A549 (cell line): ENCODE measurements at regions not wholly inside any gene's neighbourhood (a gene's known extent, or its start where the extent isn't known, plus 50 kb on each side); places are given as distances from the start of the nearest gene placed in this dataset.

ENCODE experiments used
- ATAC-seq, 2 experiments: fragments of 200-7000 bp in 1 of 2; fragments of >200 bp in 1 of 2; cut with Nextera tagmentation in 1 of 2; cut with Tn5 transposase in 1 of 2; 3 replicates each; pipeline versions ENCODE4 v1.8.0 to v1.9.1; 2018 to 2020; ENCODE audit warnings: mild to moderate bottlenecking in 1 of 2, moderate library complexity in 1 of 2
- CTCF ChIA-PET: fragments of 300-600 bp; sonication (Branson Sonifier 250); formaldehyde crosslinking; extraction: SDS; loops from one replicate; lab custom pipeline; 2021; ENCODE audit warnings: antibody characterized with exemption, inconsistent platforms; lab: Yijun Ruan, JAX
- POLR2A ChIA-PET: fragments of 350-600 bp; formaldehyde crosslinking; extraction: SDS; loops from one replicate; lab custom pipeline; 2021; ENCODE audit warnings: antibody characterized with exemption, inconsistent platforms; lab: Yijun Ruan, JAX
- DNase-seq, 2 experiments: peaks; one replicate each; pipeline versions ENCODE4 v3.0.0 to v3.0.0-alpha.2; 2011 to 2016; ENCODE audit warnings: low read depth in 1 of 2, low spot score in 1 of 2
- FAIRE-seq: peaks from 2 replicates; lab custom pipeline; 2011; peaks lifted over from hg19 to GRCh38; lab: Jason Lieb, UNC
- H3K27ac ChIP-seq, 2 experiments: fragments of >200 bp; sonication (Bioruptor Twin); formaldehyde crosslinking; 3 replicates each; pipeline ENCODE4 v1.5.1; 2016 to 2017
- H3K4me1 ChIP-seq: fragments of >200 bp; sonication (Bioruptor Twin); formaldehyde crosslinking; 3 replicates; pipeline ENCODE4 v1.6.1; 2016
- H3K4me2 ChIP-seq: fragments of >200 bp; sonication (Bioruptor Twin); formaldehyde crosslinking; 3 replicates; pipeline ENCODE4 v1.6.1; 2016
- H3K4me3 ChIP-seq: fragments of >200 bp; sonication (Bioruptor Twin); formaldehyde crosslinking; 3 replicates; pipeline ENCODE4 v1.5.1; 2016
- H3K9me3 ChIP-seq: fragments of >200 bp; sonication (Bioruptor Twin); formaldehyde crosslinking; 3 replicates; pipeline ENCODE4 v1.6.1; 2016
- ATOH8 ChIP-seq: fragments of 250-450 bp; sonication (Bioruptor Pico); IDR thresholded peaks from 2 replicates; pipeline ENCODE4 v1.5.0; 2020; ENCODE audit warnings: low read depth, mild to moderate bottlenecking, moderate library complexity
- BCL3 ChIP-seq: fragments of >200 bp; sonication (Bioruptor Twin); formaldehyde crosslinking; IDR thresholded peaks from 3 replicates; pipeline ENCODE4 v1.6.1; 2016
- CBX2 ChIP-seq: fragments of 200-600 bp; sonication (generic); IDR thresholded peaks from 2 replicates; pipeline ENCODE4 v1.6.1; 2016; ENCODE audit warnings: low read depth, mild to moderate bottlenecking, borderline replicate concordance
- CBX8 ChIP-seq: fragments of 200-600 bp; sonication (generic); IDR thresholded peaks from 2 replicates; pipeline ENCODE4 v1.6.1; 2016
- CHD4 ChIP-seq: fragments of 200-600 bp; sonication (generic); IDR thresholded peaks from 2 replicates; pipeline ENCODE4 v1.6.1; 2016; ENCODE audit warnings: antibody characterized with exemption, mild to moderate bottlenecking, borderline replicate concordance
- CTCF ChIP-seq: fragments of >200 bp; sonication (Bioruptor Twin); formaldehyde crosslinking; IDR thresholded peaks from 3 replicates; pipeline ENCODE4 v1.5.1; 2016
- EHF ChIP-seq: fragments of 250-450 bp; sonication (Bioruptor Pico); IDR thresholded peaks from 2 replicates; pipeline ENCODE4 v1.5.0; 2020; ENCODE audit warnings: mild to moderate bottlenecking
- EP300 ChIP-seq, 2 experiments: fragments of >200 bp; sonication (Bioruptor Twin); formaldehyde crosslinking; IDR thresholded peaks; 2 replicates in 1 of 2; 3 replicates in 1 of 2; pipeline ENCODE4 v1.6.1; 2016 to 2017
- ESRRA ChIP-seq: fragments of 150-350 bp; IDR thresholded peaks from 2 replicates; pipeline ENCODE4 v1.6.1; 2014; ENCODE audit warnings: mild to moderate bottlenecking, low read length, borderline replicate concordance
- FOSB ChIP-seq: fragments of 250-450 bp; sonication (Bioruptor Pico); IDR thresholded peaks from 2 replicates; pipeline ENCODE4 v1.5.0; 2020; ENCODE audit warnings: mild to moderate bottlenecking, moderate library complexity
- FOXS1 ChIP-seq: fragments of 250-450 bp; sonication (Bioruptor Pico); IDR thresholded peaks from 2 replicates; pipeline ENCODE4 v1.5.0; 2020; ENCODE audit warnings: mild to moderate bottlenecking, moderate library complexity
- GATA3 ChIP-seq: IDR thresholded peaks from 2 replicates; pipeline ENCODE4 v1.6.1; 2012; ENCODE audit warnings: borderline replicate concordance
- HES2 ChIP-seq: fragments of >200 bp; sonication (Bioruptor Twin); formaldehyde crosslinking; IDR thresholded peaks from 2 replicates; pipeline ENCODE4 v1.6.1; 2016
- HOXB13 ChIP-seq: fragments of 250-450 bp; sonication (Bioruptor Pico); IDR thresholded peaks from 2 replicates; pipeline ENCODE4 v1.5.0; 2020; ENCODE audit warnings: low read depth, mild to moderate bottlenecking, moderate library complexity
- MAFK ChIP-seq: fragments of 450-650 bp; IDR thresholded peaks from 2 replicates; pipeline ENCODE4 v1.6.1; 2014; ENCODE audit not compliant: partially characterized antibody
- MAZ ChIP-seq: fragments of 150-350 bp; IDR thresholded peaks from 2 replicates; pipeline ENCODE4 v1.6.1; 2014; ENCODE audit warnings: antibody characterized with exemption, low read depth, low read length, borderline replicate concordance
- NFE2L2 ChIP-seq: fragments of 150-350 bp; conservative IDR thresholded peaks from 2 replicates; pipeline ENCODE4 v1.6.1; 2014; ENCODE audit warnings: low read length
- PHF8 ChIP-seq: fragments of 200-600 bp; sonication (generic); IDR thresholded peaks from 2 replicates; pipeline ENCODE4 v1.6.1; 2016; ENCODE audit warnings: low read depth, mild to moderate bottlenecking, antibody characterized with exemption, moderate library complexity, borderline replicate concordance
- POLR2A ChIP-seq: IDR thresholded peaks from 2 replicates; pipeline ENCODE4 v1.6.1; 2012; ENCODE audit warnings: mild to moderate bottlenecking, low read length
- POLR2AphosphoS2 ChIP-seq: conservative IDR thresholded peaks from 2 replicates; pipeline ENCODE4 v1.6.1; 2012; ENCODE audit warnings: low read length, improper control_type of control experiment, inconsistent platforms
- RAD21 ChIP-seq, 2 experiments: fragments of >200 bp in 1 of 2; sonication (Bioruptor Twin) in 1 of 2; formaldehyde crosslinking in 1 of 2; IDR thresholded peaks in 1 of 2; conservative IDR thresholded peaks in 1 of 2; 2 replicates in 1 of 2; 3 replicates in 1 of 2; pipeline ENCODE4 v1.6.1; 2012 to 2018; ENCODE audit warnings: inconsistent platforms in 1 of 2
- RARB ChIP-seq: fragments of 250-450 bp; sonication (Bioruptor Pico); IDR thresholded peaks from 2 replicates; pipeline ENCODE4 v1.8.0; 2021; ENCODE audit warnings: mild to moderate bottlenecking, moderate library complexity
- RCOR1 ChIP-seq: fragments of 150-350 bp; IDR thresholded peaks from 2 replicates; pipeline ENCODE4 v1.6.1; 2014; ENCODE audit warnings: antibody characterized with exemption, low read length, low read depth
- RFX5 ChIP-seq: fragments of 450-650 bp; IDR thresholded peaks from 2 replicates; pipeline ENCODE4 v1.7.1; 2014; ENCODE audit warnings: antibody characterized with exemption, mild to moderate bottlenecking, moderate library complexity
- SMC3 ChIP-seq: fragments of >200 bp; sonication (Bioruptor Twin); formaldehyde crosslinking; IDR thresholded peaks from 3 replicates; pipeline ENCODE4 v1.6.1; 2018; ENCODE audit warnings: inconsistent platforms
- USF2 ChIP-seq: fragments of 450-650 bp; IDR thresholded peaks from 2 replicates; pipeline ENCODE4 v1.6.1; 2014; ENCODE audit warnings: antibody characterized with exemption
- WGBS: methylation state at CpG from one replicate; pipeline ENCODE4 v1.1.6; 2017; ENCODE audit errors: missing lambda C conversion rate; 5-methylcytosine and 5-hydroxymethylcytosine counted together

- TF ChIP-seq RARB (CRISPR knock-in tag) (no peak), RFX5 (no peak), EHF (no peak), CBX8 (no peak), ATOH8 (CRISPR knock-in tag) (no peak), HES2 (no peak)
Observed at GRCh38 chr11:104661901-104662300, 236.4 kb downstream of the CASP12 start (continued).

GRCh38 chr11:104661471-104661870 lies 236.8 kb downstream of the CASP12 start:
- DNase-seq: no peak
- Histone ChIP-seq H3K4me1 (no peaks in the 10 kb centered on the region), H3K4me2 (no peak overlapping the region), H3K27ac (no peak overlapping the region), H3K9me3 (no peaks in the 10 kb centered on the region), H3K4me3 (no peak overlapping the region)
- ChIA-PET POLR2A (no interaction called here), CTCF (no interaction called here)
- TF ChIP-seq SMC3 (no peak), RAD21 (conservative IDR thresholded peaks at IDR 0.05 in 1 of 2, IDR thresholded peaks at IDR 0.05 in 1 of 2) (no peak), CBX2 (no peak)
- ATAC-seq: no peak
- WGBS: 71% methylated on average over 5 of the region's 5 CpGs
- FAIRE-seq: no peak

- TF ChIP-seq POLR2AphosphoS2 (no peak), FOSB (no peak), BCL3 (no peak), CTCF (no peak), NFE2L2 (no peak), CHD4 (no peak), MAFK (no peak)
- Histone ChIP-seq H3K27ac (no peak overlapping the region), H3K4me1 (no peaks in the 10 kb centered on the region; the same call in 2 of the 3 replicates), H3K4me3 (no peak overlapping the region), H3K4me2 (no peak overlapping the region), H3K9me3 (no peaks in the 10 kb centered on the region)
- ATAC-seq (no peak), DNase-seq (no peak), FAIRE-seq (no peak)
- CTCF ChIA-PET: no interaction called here
- WGBS: 48% methylated on average over 3 of the region's 3 CpGs
- POLR2A ChIA-PET: no interaction called here
Observed at GRCh38 chr11:104658177-104658576, 240.1 kb downstream of the CASP12 start.

- CTCF ChIA-PET: no interaction called here
- WGBS: 69% methylated on average over 2 of the region's 2 CpGs
- ATAC-seq: no peak
- TF ChIP-seq GATA3 (no peak), EP300 (IDR thresholded peaks at IDR 0.05) (no peak), POLR2A (no peak), ESRRA (no peak), HOXB13 (CRISPR knock-in tag) (no peak), RARB (CRISPR knock-in tag) (no peak), ATOH8 (CRISPR knock-in tag) (no peak), USF2 (no peak), CTCF (no peak), RCOR1 (no peak), MAZ (no peak), CBX2 (no peak), FOXS1 (CRISPR knock-in tag) (no peak), PHF8 (no peak)
Observed at GRCh38 chr11:104657083-104657482, 241.2 kb downstream of the CASP12 start.

More at GRCh38 chr11:104657083-104657482, 241.2 kb downstream of the CASP12 start:
- H3K4me1 ChIP-seq: no peaks in the 10 kb centered on the region; the same call in 2 of the 3 replicates
- no peaks in the 10 kb centered on the region for H3K9me3 ChIP-seq
- POLR2A ChIA-PET: no interaction called here
- no peak overlapping the region for H3K4me3 ChIP-seq
- H3K27ac ChIP-seq: no peak overlapping the region
- H3K4me2 ChIP-seq: no peak overlapping the region
- no peak for DNase-seq
- no peak for FAIRE-seq
